Glutamatergic neuron (in vitro differentiated cells): ENCODE measurements at regions not wholly inside any gene's neighbourhood (a gene's known extent, or its start where the extent isn't known, plus 50 kb on each side); places are given as distances from the start of the nearest gene placed in this dataset.

Experiments used
- DNase-seq: peaks from one replicate; pipeline ENCODE4 v3.0.0; 2022
- H3K27ac Mint-ChIP-seq: one replicate; pipeline ENCODE4 v1.8.0; 2020; ENCODE audit warnings: mild to moderate bottlenecking, mixed read lengths, inconsistent platforms; ENCODE audit not compliant: unreplicated experiment
- H3K27me3 Mint-ChIP-seq: one replicate; pipeline ENCODE4 v1.8.0; 2020; ENCODE audit warnings: mild to moderate bottlenecking, moderate library complexity, mixed read lengths, inconsistent platforms; ENCODE audit not compliant: unreplicated experiment
- H3K36me3 Mint-ChIP-seq: one replicate; pipeline ENCODE4 v1.8.0; 2020; ENCODE audit warnings: mild to moderate bottlenecking, mixed read lengths, inconsistent platforms; ENCODE audit not compliant: unreplicated experiment
- H3K4me1 Mint-ChIP-seq: one replicate; pipeline ENCODE4 v1.8.0; 2020; ENCODE audit warnings: mild to moderate bottlenecking, low read depth, mixed read lengths, inconsistent platforms; ENCODE audit not compliant: unreplicated experiment
- H3K4me3 Mint-ChIP-seq: one replicate; pipeline ENCODE4 v1.8.0; 2020; ENCODE audit warnings: mild to moderate bottlenecking, mixed read lengths, inconsistent platforms; ENCODE audit not compliant: unreplicated experiment
- H3K9me3 Mint-ChIP-seq: one replicate; pipeline ENCODE4 v1.8.0; 2020; ENCODE audit warnings: mild to moderate bottlenecking, moderate library complexity, mixed read lengths, inconsistent platforms; ENCODE audit not compliant: unreplicated experiment
- CTCF ChIP-seq: fragments of 200-600 bp; sonication (generic); IDR thresholded peaks from one replicate; pipeline ENCODE4 v1.5.0; 2021; ENCODE audit not compliant: partially characterized antibody, unreplicated experiment

GRCh38 chr6:126632271-126632670 is 292.4 kb downstream of the CENPW start:
- Mint-ChIP-seq H3K4me3 (no peak overlapping the region), H3K4me1 (no peaks in the 10 kb centered on the region), H3K9me3 (no peaks in the 10 kb centered on the region), H3K27me3 (no peaks in the 10 kb centered on the region), H3K27ac (no peak overlapping the region), H3K36me3 (no peaks in the 10 kb centered on the region)
- no peak for DNase-seq
- no peak for TF ChIP-seq CTCF

DNA sequence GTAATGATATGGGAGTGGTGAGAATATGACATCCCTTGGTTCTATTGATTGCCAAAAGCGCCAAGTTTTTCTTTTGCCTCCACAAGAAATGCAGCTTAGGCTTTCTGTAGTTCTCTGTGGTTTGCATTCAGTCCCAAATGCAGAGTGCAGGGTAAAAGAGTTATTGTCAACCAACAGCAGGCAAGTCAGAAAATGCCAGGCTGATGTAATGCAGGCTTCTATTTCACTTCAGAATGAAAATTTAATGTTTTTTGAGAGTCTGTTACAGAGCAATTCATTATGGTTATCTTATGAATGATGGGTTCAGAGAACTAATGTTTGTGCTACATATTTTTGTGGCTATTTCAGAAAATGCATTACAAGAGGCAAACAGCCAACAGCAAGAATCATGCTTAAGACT is 293.5 kb downstream of the CENPW start:
- H3K4me3 Mint-ChIP-seq: no peak overlapping the region
- H3K9me3 Mint-ChIP-seq: no peaks in the 10 kb centered on the region
- no peaks in the 10 kb centered on the region for H3K36me3 Mint-ChIP-seq
- H3K27me3 Mint-ChIP-seq: no peaks in the 10 kb centered on the region
- DNase-seq: no peak
- TF ChIP-seq CTCF: no peak
- no peak overlapping the region for H3K27ac Mint-ChIP-seq
- H3K4me1 Mint-ChIP-seq: no peaks in the 10 kb centered on the region

- DNase-seq: no peak
- Mint-ChIP-seq H3K27ac (no peak overlapping the region), H3K4me3 (no peak overlapping the region)
Observed at GRCh38 chr6:126640356-126640755, 300.4 kb downstream of the CENPW start.

GRCh38 chr6:126640921-126641320 is 301.0 kb downstream of the CENPW start:
- no peaks in the 10 kb centered on the region for H3K9me3 Mint-ChIP-seq
- H3K36me3 Mint-ChIP-seq: no peaks in the 10 kb centered on the region
- no peaks in the 10 kb centered on the region for H3K27me3 Mint-ChIP-seq
- no peak for DNase-seq
- H3K4me1 Mint-ChIP-seq: no peaks in the 10 kb centered on the region
- H3K4me3 Mint-ChIP-seq: no peak overlapping the region
- H3K27ac Mint-ChIP-seq: no peak overlapping the region
- no peak for TF ChIP-seq CTCF

More at GRCh38 chr6:126640356-126640755, 300.4 kb downstream of the CENPW start:
- TF ChIP-seq CTCF: no peak
- Mint-ChIP-seq H3K36me3 (no peaks in the 10 kb centered on the region), H3K27me3 (no peaks in the 10 kb centered on the region), H3K9me3 (no peaks in the 10 kb centered on the region), H3K4me1 (no peaks in the 10 kb centered on the region)

DNA sequence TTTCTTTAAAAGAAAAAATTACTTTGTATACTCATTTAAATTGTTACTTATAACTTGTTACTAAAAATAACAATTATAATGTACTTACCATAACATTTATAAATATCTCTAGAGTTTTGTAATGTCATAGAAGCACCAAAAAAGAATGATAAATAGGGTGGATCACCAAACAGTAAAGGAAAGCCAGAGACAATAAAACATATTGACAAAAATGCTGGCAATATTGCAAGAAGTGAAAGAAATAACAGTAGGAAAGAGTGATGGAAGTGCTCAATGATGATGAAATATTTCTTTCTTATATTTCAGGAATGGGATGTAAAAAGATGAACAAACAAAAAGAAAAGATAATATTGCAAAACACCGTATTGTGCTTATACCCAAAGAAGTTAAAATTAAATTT is 301.7 kb downstream of the CENPW start:
- H3K9me3 Mint-ChIP-seq: no peaks in the 10 kb centered on the region
- no peak overlapping the region for H3K4me3 Mint-ChIP-seq
- no peaks in the 10 kb centered on the region for H3K36me3 Mint-ChIP-seq
- TF ChIP-seq CTCF: no peak
- no peak for DNase-seq
- H3K27ac Mint-ChIP-seq: no peak overlapping the region
- no peaks in the 10 kb centered on the region for H3K4me1 Mint-ChIP-seq
- H3K27me3 Mint-ChIP-seq: no peaks in the 10 kb centered on the region
